Caco-2 (cell line): ENCODE measurements at regions not wholly inside any gene's neighbourhood (a gene's known extent, or its start where the extent isn't known, plus 50 kb on each side); places are given as distances from the start of the nearest gene placed in this dataset.

Source experiments
- BruUV-seq: library from RNA; stranded (reverse); fragments of 400-500 nt; replicated peaks from 2 replicates; lab custom pipeline; 2021; lab: Mats Ljungman, UMichigan
- CTCF ChIA-PET: fragments of 300-600 bp; sonication (Branson Sonifier 250); formaldehyde crosslinking; loops from one replicate; lab custom pipeline; 2022; ENCODE audit warnings: antibody characterized with exemption; lab: Charles Lee
- POLR2A ChIA-PET: fragments of 300-600 bp; sonication (Branson Sonifier 250); formaldehyde crosslinking; loops from one replicate; lab custom pipeline; 2022; ENCODE audit warnings: antibody characterized with exemption; lab: Charles Lee
- DNase-seq, 2 experiments: peaks; one replicate each; pipeline versions ENCODE4 v3.0.0 to v3.0.0-alpha.2; 2020 to 2022
- H3K27me3 ChIP-seq: replicated peaks from 2 replicates; pipeline ENCODE4 v1.6.0; 2011; ENCODE audit warnings: low read length; ENCODE audit not compliant: control insufficient read depth, insufficient read depth
- H3K36me3 ChIP-seq: 2 replicates; pipeline ENCODE4 v1.5.1; 2011; ENCODE audit warnings: low read length; ENCODE audit not compliant: control insufficient read depth, insufficient read depth
- H3K4me1 ChIP-seq: fragments of 250-450 bp; sonication (Bioruptor Pico); 2 replicates; pipeline ENCODE4 v1.5.1; 2020; ENCODE audit warnings: mild to moderate bottlenecking
- H3K4me3 ChIP-seq: 2 replicates; pipeline ENCODE4 v1.5.1; 2011; ENCODE audit warnings: low read depth, mild to moderate bottlenecking, control low read depth, low read length
- H3K9me3 ChIP-seq: fragments of 250-450 bp; sonication (Bioruptor Pico); 2 replicates; pipeline ENCODE4 v1.5.1; 2020; ENCODE audit warnings: mild to moderate bottlenecking, moderate library complexity
- H3K27ac Mint-ChIP-seq: one replicate; pipeline ENCODE4 v1.8.0; 2022; ENCODE audit warnings: mixed read lengths; ENCODE audit not compliant: unreplicated experiment
- H3K27me3 Mint-ChIP-seq: one replicate; pipeline ENCODE4 v1.8.0; 2022; ENCODE audit warnings: mixed read lengths; ENCODE audit not compliant: insufficient read depth, unreplicated experiment
- H3K36me3 Mint-ChIP-seq: one replicate; pipeline ENCODE4 v1.8.0; 2022; ENCODE audit warnings: mild to moderate bottlenecking, mixed read lengths; ENCODE audit not compliant: insufficient read depth, unreplicated experiment
- H3K4me1 Mint-ChIP-seq: one replicate; pipeline ENCODE4 v1.8.0; 2022; ENCODE audit warnings: low read depth, mixed read lengths; ENCODE audit not compliant: unreplicated experiment
- H3K4me3 Mint-ChIP-seq: one replicate; pipeline ENCODE4 v1.8.0; 2022; ENCODE audit warnings: mild to moderate bottlenecking, moderate library complexity, mixed read lengths; ENCODE audit not compliant: unreplicated experiment
- H3K9me3 Mint-ChIP-seq: one replicate; pipeline ENCODE4 v1.8.0; 2022; ENCODE audit warnings: mixed read lengths; ENCODE audit not compliant: unreplicated experiment
- intact Hi-C: fragments of 100-400 bp; cut with micrococcal nuclease; formaldehyde crosslinking; loops from one replicate; pipeline ENCODE4 v1.10.0; 2022; ENCODE audit not compliant: unreplicated experiment
- TF ChIP-seq, protein P1 (sequence below), 2 experiments: fragments of 200-600 bp in 1 of 2; IDR thresholded peaks; 1 replicate in 1 of 2; 2 replicates in 1 of 2; pipeline versions ENCODE4 v1.5.1 to v1.8.0; 2011 to 2022; ENCODE audit warnings: antibody characterized with exemption in 1 of 2, control low read depth in 1 of 2, inconsistent platforms in 1 of 2, low read depth in 1 of 2, low read length in 1 of 2, mild to moderate bottlenecking in 1 of 2, moderate library complexity in 1 of 2; ENCODE audit not compliant: insufficient read depth in 1 of 2, severe bottlenecking in 1 of 2, unreplicated experiment in 1 of 2

DNA sequence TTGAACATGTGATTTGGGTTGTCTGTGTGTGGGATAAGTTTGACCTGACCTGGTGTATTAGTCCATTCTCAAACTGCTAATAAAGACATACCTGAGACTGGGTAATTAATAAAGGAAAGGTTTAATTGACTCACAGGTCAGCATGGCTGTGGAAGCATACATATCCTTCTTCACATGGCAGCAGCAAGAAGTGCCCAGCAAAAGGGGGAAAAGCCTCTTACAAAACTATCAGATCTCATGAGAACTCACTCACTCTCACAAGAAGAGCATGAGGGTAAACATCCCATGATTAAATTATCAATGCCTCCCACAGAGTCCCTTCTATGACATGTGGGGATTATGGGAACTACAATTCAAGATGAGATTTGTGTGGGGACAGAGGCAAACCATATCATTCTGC is 94.0 kb upstream of the PPM1H start:
- TF ChIP-seq, protein P1, sequence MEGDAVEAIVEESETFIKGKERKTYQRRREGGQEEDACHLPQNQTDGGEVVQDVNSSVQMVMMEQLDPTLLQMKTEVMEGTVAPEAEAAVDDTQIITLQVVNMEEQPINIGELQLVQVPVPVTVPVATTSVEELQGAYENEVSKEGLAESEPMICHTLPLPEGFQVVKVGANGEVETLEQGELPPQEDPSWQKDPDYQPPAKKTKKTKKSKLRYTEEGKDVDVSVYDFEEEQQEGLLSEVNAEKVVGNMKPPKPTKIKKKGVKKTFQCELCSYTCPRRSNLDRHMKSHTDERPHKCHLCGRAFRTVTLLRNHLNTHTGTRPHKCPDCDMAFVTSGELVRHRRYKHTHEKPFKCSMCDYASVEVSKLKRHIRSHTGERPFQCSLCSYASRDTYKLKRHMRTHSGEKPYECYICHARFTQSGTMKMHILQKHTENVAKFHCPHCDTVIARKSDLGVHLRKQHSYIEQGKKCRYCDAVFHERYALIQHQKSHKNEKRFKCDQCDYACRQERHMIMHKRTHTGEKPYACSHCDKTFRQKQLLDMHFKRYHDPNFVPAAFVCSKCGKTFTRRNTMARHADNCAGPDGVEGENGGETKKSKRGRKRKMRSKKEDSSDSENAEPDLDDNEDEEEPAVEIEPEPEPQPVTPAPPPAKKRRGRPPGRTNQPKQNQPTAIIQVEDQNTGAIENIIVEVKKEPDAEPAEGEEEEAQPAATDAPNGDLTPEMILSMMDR (IDR thresholded peaks at IDR 0.05; ENCODE audit: insufficient read depth in 1 of 2, low read depth in 1 of 2, low read length in 1 of 2, severe bottlenecking in 1 of 2, unreplicated experiment in 1 of 2), result no peak

DNA sequence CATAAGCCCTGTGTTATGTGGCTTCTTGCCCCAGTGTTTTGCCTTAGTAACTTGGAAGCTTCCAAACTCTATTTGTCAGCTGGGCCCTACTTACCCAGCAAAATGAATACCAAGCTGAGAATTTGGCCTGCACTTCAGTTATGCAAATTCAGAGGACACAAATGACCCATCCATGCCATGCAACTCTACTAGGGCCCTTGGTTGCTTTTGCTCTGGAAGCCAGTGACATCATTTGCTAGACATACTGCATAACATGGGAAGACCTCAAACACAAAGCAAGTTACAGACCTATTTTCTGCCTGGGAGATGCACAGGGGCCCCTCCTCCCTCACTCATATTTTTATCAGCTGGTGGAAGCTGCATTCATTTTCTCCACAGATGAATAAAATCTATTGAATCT is 90.2 kb upstream of the PPM1H start:
- peaks cover 5% of the 10 kb centered on the region; the same call in 1 of the 2 replicates for H3K9me3 ChIP-seq
- ChIA-PET CTCF (no interaction called here), POLR2A (no interaction called here)
- peaks cover 12% of the 10 kb centered on the region for H3K4me1 Mint-ChIP-seq
- no peak for DNase-seq
- intact Hi-C loops, result no loop called here
- BruUV-seq, result no TSS peak
- no peaks in the 10 kb centered on the region for H3K9me3 Mint-ChIP-seq
- peaks cover 11% of the 10 kb centered on the region for H3K4me1 ChIP-seq
- H3K36me3 ChIP-seq, result no peaks in the 10 kb centered on the region
- H3K4me3 ChIP-seq, result no peak overlapping the region
- no peaks in the 10 kb centered on the region for H3K27me3 ChIP-seq
- H3K27me3 Mint-ChIP-seq, result no peaks in the 10 kb centered on the region
- H3K36me3 Mint-ChIP-seq, result no peaks in the 10 kb centered on the region
- TF ChIP-seq, protein P1 (IDR thresholded peaks at IDR 0.05; ENCODE audit: insufficient read depth in 1 of 2, low read depth in 1 of 2, low read length in 1 of 2, severe bottlenecking in 1 of 2, unreplicated experiment in 1 of 2), result no peak
- no peak overlapping the region for H3K4me3 Mint-ChIP-seq
- no peak overlapping the region for H3K27ac Mint-ChIP-seq

More for the DNA sequence above, 94.0 kb upstream of the PPM1H start:
- no peak overlapping the region for H3K4me3 Mint-ChIP-seq
- ChIA-PET CTCF (no interaction called here), POLR2A (no interaction called here)
- Histone ChIP-seq H3K27me3 (no peaks in the 10 kb centered on the region), H3K9me3 (peaks cover 8% of the 10 kb centered on the region), H3K36me3 (no peaks in the 10 kb centered on the region), H3K4me1 (0 out of 2 replicates have a peak, but pooled peaks cover 3% of the 10 kb centered on the region), H3K4me3 (no peak overlapping the region)
- H3K27ac Mint-ChIP-seq, result no peak overlapping the region
- intact Hi-C loops, result no loop called here
- H3K27me3 Mint-ChIP-seq, result no peaks in the 10 kb centered on the region
- no peak for DNase-seq
- peaks cover 5% of the 10 kb centered on the region for H3K4me1 Mint-ChIP-seq
- no peaks in the 10 kb centered on the region for H3K9me3 Mint-ChIP-seq
- H3K36me3 Mint-ChIP-seq, result no peaks in the 10 kb centered on the region
- BruUV-seq, result no TSS peak

DNA sequence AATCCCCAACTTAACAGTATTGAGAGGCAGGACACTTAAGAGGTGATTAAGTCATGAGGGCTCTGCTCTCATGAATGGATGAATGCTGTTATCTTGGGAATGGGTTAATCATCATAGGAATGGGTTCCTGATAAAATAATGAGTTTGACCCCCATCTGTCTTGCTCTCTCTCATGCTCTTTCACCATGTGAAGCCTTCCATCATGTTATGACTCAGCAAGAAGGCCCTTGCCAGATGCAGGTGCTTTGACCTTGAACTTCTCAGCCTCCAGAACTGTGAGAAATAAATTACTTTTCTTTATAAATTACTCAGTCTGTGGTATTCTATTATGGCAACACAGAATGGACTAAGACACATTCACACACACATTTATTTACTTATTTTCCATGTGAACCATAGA is 89.0 kb upstream of the PPM1H start:
- no peaks in the 10 kb centered on the region for H3K27me3 ChIP-seq
- BruUV-seq, result no TSS peak
- intact Hi-C loops, result no loop called here
- H3K9me3 Mint-ChIP-seq, result no peaks in the 10 kb centered on the region
- H3K36me3 ChIP-seq, result no peaks in the 10 kb centered on the region
- no peak overlapping the region for H3K27ac Mint-ChIP-seq
- POLR2A ChIA-PET, result no interaction called here
- no peaks in the 10 kb centered on the region for H3K27me3 Mint-ChIP-seq
- no peaks in the 10 kb centered on the region for H3K36me3 Mint-ChIP-seq
- TF ChIP-seq, protein P1 (IDR thresholded peaks at IDR 0.05; ENCODE audit: insufficient read depth in 1 of 2, low read depth in 1 of 2, low read length in 1 of 2, severe bottlenecking in 1 of 2, unreplicated experiment in 1 of 2), result no peak
- DNase-seq, result no peak
- peaks cover 5% of the 10 kb centered on the region; the same call in 1 of the 2 replicates for H3K9me3 ChIP-seq
- H3K4me1 ChIP-seq, result peaks cover 12% of the 10 kb centered on the region
- no peak overlapping the region for H3K4me3 Mint-ChIP-seq
- CTCF ChIA-PET, result no interaction called here
- H3K4me3 ChIP-seq, result no peak overlapping the region
- peaks cover 10% of the 10 kb centered on the region for H3K4me1 Mint-ChIP-seq
